Natural killer cell (primary cell): ENCODE measurements at regions not wholly inside any gene's neighbourhood (a gene's known extent, or its start where the extent isn't known, plus 50 kb on each side); places are given as distances from the start of the nearest gene placed in this dataset.
"Not testable (repeated sequence)": the region's sequence is repeated elsewhere in the genome, so short reads cannot be mapped to it uniquely, and the experiment has no call there.

ENCODE experiments used
- ATAC-seq, 3 donors: fragments of 150-1000 bp in 2 of 3; fragments of 200-7000 bp in 1 of 3; cut with Tn5 transposase; 1 replicate in 1 of 3; 2 replicates in 2 of 3; pipeline ENCODE4 v1.10.0; 2021; ENCODE audit warnings: mild to moderate bottlenecking in 2 of 3, moderate library complexity in 2 of 3
- DNase-seq, 2 donors: peaks; one replicate each; pipeline versions ENCODE4 v3.0.0 to v3.0.0-alpha.2; 2013 to 2021; ENCODE audit warnings: mixed read lengths in 1 of 2
- H3K27ac ChIP-seq: one replicate; pipeline ENCODE4 v1.5.1; 2013; ENCODE audit warnings: mild to moderate bottlenecking, low read length
- H3K27me3 ChIP-seq: one replicate; pipeline ENCODE4 v1.6.1; 2013; ENCODE audit warnings: low read length; ENCODE audit not compliant: control insufficient read depth, insufficient read depth
- H3K36me3 ChIP-seq: one replicate; pipeline ENCODE4 v1.6.1; 2013; ENCODE audit warnings: low read length; ENCODE audit not compliant: control insufficient read depth, insufficient read depth
- H3K4me1 ChIP-seq: one replicate; pipeline ENCODE4 v1.6.1; 2013; ENCODE audit warnings: low read length; ENCODE audit not compliant: control insufficient read depth, insufficient read depth
- H3K4me3 ChIP-seq: one replicate; pipeline ENCODE4 v1.5.1; 2013; ENCODE audit warnings: low read length
- H3K9me3 ChIP-seq: one replicate; pipeline ENCODE4 v1.6.1; 2013; ENCODE audit warnings: low read length; ENCODE audit not compliant: control insufficient read depth, insufficient read depth
- H3K27ac Mint-ChIP-seq, 2 donors: one replicate each; pipeline ENCODE4 v1.8.0; 2022; ENCODE audit warnings: mild to moderate bottlenecking in 2 of 2, mixed read lengths in 2 of 2, moderate library complexity in 1 of 2
- H3K27me3 Mint-ChIP-seq, 2 donors: one replicate each; pipeline ENCODE4 v1.8.0; 2022; ENCODE audit warnings: low read depth in 2 of 2, mixed read lengths in 2 of 2
- H3K36me3 Mint-ChIP-seq: one replicate; pipeline ENCODE4 v1.8.0; 2022; ENCODE audit warnings: mixed read lengths
- H3K4me1 Mint-ChIP-seq, 2 donors: one replicate each; pipeline ENCODE4 v1.8.0; 2022; ENCODE audit warnings: mixed read lengths in 2 of 2
- H3K4me3 Mint-ChIP-seq: one replicate; pipeline ENCODE4 v1.8.0; 2022; ENCODE audit warnings: mild to moderate bottlenecking, moderate library complexity, mixed read lengths
- H3K9me3 Mint-ChIP-seq, 2 donors: one replicate each; pipeline ENCODE4 v1.8.0; 2022; ENCODE audit warnings: mixed read lengths in 2 of 2
- WGBS: methylation state at CpG from one replicate; pipeline ENCODE4 v1.1.7; 2013; ENCODE audit warnings: missing lambda C conversion rate; ENCODE audit not compliant: insufficient coverage; 5-methylcytosine and 5-hydroxymethylcytosine counted together
- intact Hi-C: fragments of 100-400 bp; cut with micrococcal nuclease; formaldehyde crosslinking; loops from one replicate; pipeline ENCODE4 v1.14.2; 2022
- TF ChIP-seq, protein P1 (sequence below): fragments of 200-600 bp; IDR thresholded peaks from one replicate; pipeline ENCODE4 v1.8.0; 2022; ENCODE audit warnings: antibody characterized with exemption

GRCh38 chr10:2326411-2326810 is 589.1 kb upstream of the ADARB2 start:
- Mint-ChIP-seq H3K4me1 (no peaks in the 10 kb centered on the region), H3K27me3 (no peaks in the 10 kb centered on the region), H3K36me3 (no peaks in the 10 kb centered on the region), H3K4me3 (no peak overlapping the region), H3K27ac (no peak overlapping the region), H3K9me3 (peaks cover 6% of the 10 kb centered on the region in 2 donors)
- intact Hi-C loops = no loop called here
- no peak overlapping the region for H3K4me3 ChIP-seq
- TF ChIP-seq, protein P1, sequence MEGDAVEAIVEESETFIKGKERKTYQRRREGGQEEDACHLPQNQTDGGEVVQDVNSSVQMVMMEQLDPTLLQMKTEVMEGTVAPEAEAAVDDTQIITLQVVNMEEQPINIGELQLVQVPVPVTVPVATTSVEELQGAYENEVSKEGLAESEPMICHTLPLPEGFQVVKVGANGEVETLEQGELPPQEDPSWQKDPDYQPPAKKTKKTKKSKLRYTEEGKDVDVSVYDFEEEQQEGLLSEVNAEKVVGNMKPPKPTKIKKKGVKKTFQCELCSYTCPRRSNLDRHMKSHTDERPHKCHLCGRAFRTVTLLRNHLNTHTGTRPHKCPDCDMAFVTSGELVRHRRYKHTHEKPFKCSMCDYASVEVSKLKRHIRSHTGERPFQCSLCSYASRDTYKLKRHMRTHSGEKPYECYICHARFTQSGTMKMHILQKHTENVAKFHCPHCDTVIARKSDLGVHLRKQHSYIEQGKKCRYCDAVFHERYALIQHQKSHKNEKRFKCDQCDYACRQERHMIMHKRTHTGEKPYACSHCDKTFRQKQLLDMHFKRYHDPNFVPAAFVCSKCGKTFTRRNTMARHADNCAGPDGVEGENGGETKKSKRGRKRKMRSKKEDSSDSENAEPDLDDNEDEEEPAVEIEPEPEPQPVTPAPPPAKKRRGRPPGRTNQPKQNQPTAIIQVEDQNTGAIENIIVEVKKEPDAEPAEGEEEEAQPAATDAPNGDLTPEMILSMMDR = no peak
- no peak overlapping the region for H3K27ac ChIP-seq
- ATAC-seq = no peak
- WGBS = 76% methylated on average over 6 of the region's 6 CpGs
- no peaks in the 10 kb centered on the region for H3K36me3 ChIP-seq
- DNase-seq = no peak
- H3K4me1 ChIP-seq = no peaks in the 10 kb centered on the region
- no peaks in the 10 kb centered on the region for H3K27me3 ChIP-seq
- H3K9me3 ChIP-seq = no peaks in the 10 kb centered on the region

- DNase-seq, H3K4me1 Mint-ChIP-seq, H3K4me1 ChIP-seq, H3K27ac Mint-ChIP-seq, H3K4me3 ChIP-seq, H3K36me3 Mint-ChIP-seq, H3K4me3 Mint-ChIP-seq, H3K27me3 ChIP-seq, H3K9me3 Mint-ChIP-seq, H3K27me3 Mint-ChIP-seq, intact Hi-C loops, H3K9me3 ChIP-seq, H3K27ac ChIP-seq, ATAC-seq, H3K36me3 ChIP-seq: not testable (repeated sequence)
- WGBS = 93% methylated on average over 32 of the region's 32 CpGs
These were observed 577.7 kb upstream of the ADARB2 start for GRCh38 chr10:2315045-2315485.

- Histone ChIP-seq H3K9me3 (no peaks in the 10 kb centered on the region), H3K4me1 (no peaks in the 10 kb centered on the region), H3K27ac (no peak overlapping the region), H3K4me3 (no peak overlapping the region), H3K27me3 (no peaks in the 10 kb centered on the region), H3K36me3 (no peaks in the 10 kb centered on the region)
- no peak for ATAC-seq
- H3K4me3 Mint-ChIP-seq = no peak overlapping the region
- TF ChIP-seq, protein P1 = no peak
- no peaks in the 10 kb centered on the region for H3K36me3 Mint-ChIP-seq
- no peaks in the 10 kb centered on the region for H3K4me1 Mint-ChIP-seq
- peaks cover 3 to 11% of the 10 kb centered on the region in 2 donors for H3K9me3 Mint-ChIP-seq
- peaks cover 0 to 3% of the 10 kb centered on the region in 2 donors for H3K27me3 Mint-ChIP-seq
- no peak overlapping the region for H3K27ac Mint-ChIP-seq
- DNase-seq = no peak
- 94% methylated on average over 1 of the region's 1 CpG for WGBS
- intact Hi-C loops = no loop called here
These were observed 568.8 kb upstream of the ADARB2 start for GRCh38 chr10:2306081-2306480.

DNA sequence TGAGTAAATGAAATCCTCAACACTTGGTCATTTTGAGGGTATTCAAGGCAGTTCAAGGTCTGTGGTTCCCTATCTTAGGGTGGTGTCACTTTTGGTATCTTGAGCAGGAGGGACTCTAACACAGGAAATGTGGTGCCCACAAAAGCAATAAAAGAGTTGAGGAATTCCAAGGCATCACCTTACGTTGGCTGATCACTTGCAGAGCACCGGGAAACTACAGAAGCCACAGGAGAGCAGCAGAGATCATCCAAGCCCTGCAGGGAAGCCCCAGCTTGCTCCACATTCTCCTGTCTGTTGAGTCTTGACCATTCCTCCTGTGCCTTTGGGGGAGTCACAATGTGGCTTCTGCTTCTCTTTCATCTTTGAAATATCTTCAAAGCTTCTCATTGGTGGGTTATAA is 565.8 kb upstream of the ADARB2 start:
- H3K9me3 Mint-ChIP-seq = peaks cover 0 to 4% of the 10 kb centered on the region in 2 donors
- Histone ChIP-seq H3K9me3 (no peaks in the 10 kb centered on the region), H3K4me3 (no peak overlapping the region), H3K27me3 (no peaks in the 10 kb centered on the region), H3K27ac (no peak overlapping the region), H3K4me1 (no peaks in the 10 kb centered on the region), H3K36me3 (no peaks in the 10 kb centered on the region)
- 67% methylated on average over 2 of the region's 2 CpGs for WGBS
- intact Hi-C loops = no loop called here
- TF ChIP-seq, protein P1 = no peak
- no peak overlapping the region for H3K4me3 Mint-ChIP-seq
- H3K27ac Mint-ChIP-seq = no peak overlapping the region
- no peaks in the 10 kb centered on the region for H3K4me1 Mint-ChIP-seq
- DNase-seq (no peak), ATAC-seq (no peak)
- H3K36me3 Mint-ChIP-seq = no peaks in the 10 kb centered on the region
- no peaks in the 10 kb centered on the region for H3K27me3 Mint-ChIP-seq
